GM12878 (cell line): ENCODE measurements at regions not wholly inside any gene's neighbourhood (a gene's known extent, or its start where the extent isn't known, plus 50 kb on each side); places are given as distances from the start of the nearest gene placed in this dataset.

Experiments
- ATAC-seq: fragments of 200-7000 bp; cut with Tn5 transposase; 3 replicates; pipeline ENCODE4 v1.9.1; 2020; ENCODE audit warnings: mild to moderate bottlenecking, moderate library complexity
- BruUV-seq: library from RNA; stranded (reverse); fragments of 400-500 nt; replicated peaks from 2 replicates; lab custom pipeline; 2021; lab: Mats Ljungman, UMichigan
- CTCF ChIA-PET: fragments of 300-600 bp; sonication (Branson Sonifier 250); formaldehyde crosslinking; extraction: SDS; loops from one replicate; lab custom pipeline; 2021; ENCODE audit warnings: inconsistent platforms; lab: Yijun Ruan, JAX
- POLR2A ChIA-PET: fragments of 350-600 bp; formaldehyde crosslinking; extraction: SDS; loops from one replicate; lab custom pipeline; 2021; ENCODE audit warnings: inconsistent platforms; lab: Charles Lee
- RAD21 ChIA-PET: fragments of 300-600 bp; sonication (Branson Sonifier 250); formaldehyde crosslinking; loops from one replicate; lab custom pipeline; 2023; ENCODE audit warnings: antibody characterized with exemption; ENCODE audit not compliant: unreplicated experiment; lab: Charles Lee
- SMC1A ChIA-PET: fragments of 300-600 bp; sonication (Branson Sonifier 250); formaldehyde crosslinking; loops from one replicate; lab custom pipeline; 2023; ENCODE audit not compliant: unreplicated experiment, uncharacterized antibody; lab: Charles Lee
- DNase-seq: peaks from one replicate; pipeline ENCODE4 v3.0.0-alpha.2; 2011; ENCODE audit warnings: low read depth, low spot score
- FAIRE-seq: peaks from 3 replicates; lab custom pipeline; 2011; peaks lifted over from hg19 to GRCh38; lab: Jason Lieb, UNC
- H2AFZ ChIP-seq: 2 replicates; pipeline ENCODE4 v1.6.0; 2011; ENCODE audit warnings: low read depth, low read length, control low read depth; ENCODE audit not compliant: control insufficient read depth
- H3K27ac ChIP-seq: 2 replicates; pipeline ENCODE4 v1.5.1; 2011; ENCODE audit warnings: control low read depth; ENCODE audit not compliant: control insufficient read depth, insufficient read depth
- H3K27me3 ChIP-seq, 2 experiments: replicated peaks in 1 of 2; 2 replicates each; pipeline versions ENCODE4 v1.6.0 to v1.6.1; 2011; ENCODE audit warnings: low read length in 1 of 2; ENCODE audit not compliant: control insufficient read depth in 2 of 2, insufficient read depth in 2 of 2
- H3K36me3 ChIP-seq, 2 experiments: 2 replicates each; pipeline ENCODE4 v1.5.1; 2011; ENCODE audit warnings: low read length in 1 of 2; ENCODE audit not compliant: control insufficient read depth in 2 of 2, insufficient read depth in 2 of 2
- H3K4me1 ChIP-seq: 2 replicates; pipeline ENCODE4 v1.6.1; 2011; ENCODE audit warnings: mild to moderate bottlenecking, low read length, moderate library complexity, mixed read lengths; ENCODE audit not compliant: control insufficient read depth, insufficient read depth
- H3K4me2 ChIP-seq: 2 replicates; pipeline ENCODE4 v1.6.0; 2011; ENCODE audit warnings: control low read depth; ENCODE audit not compliant: control insufficient read depth, insufficient read depth
- H3K4me3 ChIP-seq: fragments of 200-600 bp; sonication (generic); 2 replicates; pipeline ENCODE4 v1.5.1; 2016
- H3K79me2 ChIP-seq: 2 replicates; pipeline ENCODE4 v1.6.0; 2011; ENCODE audit warnings: low read length; ENCODE audit not compliant: control insufficient read depth, insufficient read depth
- H3K9ac ChIP-seq: 2 replicates; pipeline ENCODE4 v1.8.0; 2011; ENCODE audit warnings: low read length, control low read depth, mixed read lengths; ENCODE audit not compliant: control insufficient read depth, insufficient read depth
- H3K9me3 ChIP-seq: replicated peaks from 3 replicates; pipeline ENCODE4 v1.5.1; 2011; ENCODE audit warnings: mild to moderate bottlenecking, low read length; ENCODE audit not compliant: control insufficient read depth, insufficient read depth
- H4K20me1 ChIP-seq: 2 replicates; pipeline ENCODE4 v1.6.0; 2011; ENCODE audit not compliant: control insufficient read depth, insufficient read depth
- CHD2 ChIP-seq: IDR thresholded peaks from 2 replicates; pipeline ENCODE4 v1.6.1; 2011; ENCODE audit warnings: low read depth, low read length, improper control_type of control experiment, borderline replicate concordance
- CREM ChIP-seq: IDR thresholded peaks from 2 replicates; pipeline ENCODE4 v1.6.1; 2014; ENCODE audit warnings: antibody characterized with exemption, low read depth
- ESRRA ChIP-seq: IDR thresholded peaks from 2 replicates; pipeline ENCODE4 v1.6.1; 2012; ENCODE audit warnings: mild to moderate bottlenecking, low read length, improper control_type of control experiment
- JUND ChIP-seq: IDR thresholded peaks from 2 replicates; pipeline ENCODE4 v1.6.1; 2012; ENCODE audit warnings: low read depth, mild to moderate bottlenecking, low read length, improper control_type of control experiment, moderate library complexity
- MYB ChIP-seq: fragments of 150-350 bp; IDR thresholded peaks from 2 replicates; pipeline ENCODE4 v1.6.1; 2014; ENCODE audit warnings: mild to moderate bottlenecking, low read depth, low read length, borderline replicate concordance
- NKRF ChIP-seq: fragments of 450-650 bp; conservative IDR thresholded peaks from 2 replicates; pipeline ENCODE4 v1.6.1; 2017; ENCODE audit warnings: mild to moderate bottlenecking, moderate library complexity
- PAX5 ChIP-seq: IDR thresholded peaks from 2 replicates; pipeline ENCODE4 v1.6.1; 2011; ENCODE audit warnings: low read depth, low read length, borderline replicate concordance
- POLR2AphosphoS2 ChIP-seq: IDR thresholded peaks from 2 replicates; pipeline ENCODE4 v1.6.1; 2011; ENCODE audit warnings: low read depth, mild to moderate bottlenecking, low read length, improper control_type of control experiment, moderate library complexity
- RELA ChIP-seq: fragments of 450-650 bp; IDR thresholded peaks from 2 replicates; pipeline ENCODE4 v1.8.0; 2014; ENCODE audit warnings: borderline replicate concordance; ENCODE audit not compliant: partially characterized antibody
- TAF1 ChIP-seq: IDR thresholded peaks from 2 replicates; pipeline ENCODE4 v1.6.1; 2011; ENCODE audit warnings: mild to moderate bottlenecking, low read depth, low read length, borderline replicate concordance
- TBL1XR1 ChIP-seq: IDR thresholded peaks from 2 replicates; pipeline ENCODE4 v1.6.1; 2012; ENCODE audit warnings: low read depth, low read length, improper control_type of control experiment
- WGBS: methylation state at CpG from one replicate; pipeline ENCODE4 v1.1.6; 2016; ENCODE audit warnings: low lambda C conversion rate; ENCODE audit not compliant: insufficient replicate concordance, insufficient coverage; ENCODE audit errors: missing lambda C conversion rate; 5-methylcytosine and 5-hydroxymethylcytosine counted together
- in situ Hi-C: fragments of 300-500 bp; cut with MboI; formaldehyde crosslinking; loops from 9 replicates; pipeline ENCODE4 v1.14.3; 2018; ENCODE audit warnings: mixed read lengths
- intact Hi-C: fragments of 100-400 bp; cut with micrococcal nuclease; formaldehyde crosslinking; loops from one replicate; pipeline ENCODE4 v1.14.2; 2022; ENCODE audit not compliant: unreplicated experiment
- TF ChIP-seq, protein P1 (sequence below): fragments of 450-650 bp; IDR thresholded peaks from 2 replicates; pipeline ENCODE4 v1.6.1; 2017; ENCODE audit warnings: mild to moderate bottlenecking
- TF ChIP-seq, protein P2 (sequence below): IDR thresholded peaks from 2 replicates; pipeline ENCODE4 v1.6.1; 2011; ENCODE audit warnings: borderline replicate concordance, low read depth, mild to moderate bottlenecking, moderate library complexity, low read length; ENCODE audit not compliant: insufficient read depth, poor library complexity, severe bottlenecking
- TF ChIP-seq, protein P3 (sequence below): IDR thresholded peaks from 2 replicates; pipeline ENCODE4 v1.6.1; 2012; ENCODE audit warnings: mild to moderate bottlenecking, low read depth, low read length
- TF ChIP-seq, protein P4 (sequence below): IDR thresholded peaks from 2 replicates; pipeline ENCODE4 v1.6.1; 2012; ENCODE audit warnings: low read depth, low read length, improper control_type of control experiment

- Histone ChIP-seq H3K4me3 (no peak overlapping the region), H3K4me2 (no peak overlapping the region), H3K9ac (no peak overlapping the region), H2AFZ (no peak overlapping the region), H3K27ac (no peak overlapping the region), H3K36me3 (no peaks in the 10 kb centered on the region), H3K4me1 (no peaks in the 10 kb centered on the region), H3K9me3 (no peaks in the 10 kb centered on the region), H3K27me3 (no peaks in the 10 kb centered on the region), H4K20me1 (no peaks in the 10 kb centered on the region), H3K79me2 (no peaks in the 10 kb centered on the region)
- CTCF ChIA-PET, result no interaction called here
- SMC1A ChIA-PET, result interaction anchor here (1.0 kb wide), 1 partner anchor 17 kb away, joined by 5 read pairs; no protein-coding TSS in a partner anchor
- POLR2A ChIA-PET, result no interaction called here
- intact Hi-C loops (no loop called here), in situ Hi-C loops (no loop called here)
- RAD21 ChIA-PET, result no interaction called here
- no peak for FAIRE-seq
- DNase-seq, result no peak
- BruUV-seq, result no TSS peak
- WGBS, result 5% methylated on average over 2 of the region's 2 CpGs
- ATAC-seq, result no peak
- no peak for TF ChIP-seq CHD2
- no peak for TF ChIP-seq CREM
- TF ChIP-seq RELA, result no peak
- TF ChIP-seq PAX5, result no peak
- TF ChIP-seq NKRF, result no peak
- TF ChIP-seq, protein P1, sequence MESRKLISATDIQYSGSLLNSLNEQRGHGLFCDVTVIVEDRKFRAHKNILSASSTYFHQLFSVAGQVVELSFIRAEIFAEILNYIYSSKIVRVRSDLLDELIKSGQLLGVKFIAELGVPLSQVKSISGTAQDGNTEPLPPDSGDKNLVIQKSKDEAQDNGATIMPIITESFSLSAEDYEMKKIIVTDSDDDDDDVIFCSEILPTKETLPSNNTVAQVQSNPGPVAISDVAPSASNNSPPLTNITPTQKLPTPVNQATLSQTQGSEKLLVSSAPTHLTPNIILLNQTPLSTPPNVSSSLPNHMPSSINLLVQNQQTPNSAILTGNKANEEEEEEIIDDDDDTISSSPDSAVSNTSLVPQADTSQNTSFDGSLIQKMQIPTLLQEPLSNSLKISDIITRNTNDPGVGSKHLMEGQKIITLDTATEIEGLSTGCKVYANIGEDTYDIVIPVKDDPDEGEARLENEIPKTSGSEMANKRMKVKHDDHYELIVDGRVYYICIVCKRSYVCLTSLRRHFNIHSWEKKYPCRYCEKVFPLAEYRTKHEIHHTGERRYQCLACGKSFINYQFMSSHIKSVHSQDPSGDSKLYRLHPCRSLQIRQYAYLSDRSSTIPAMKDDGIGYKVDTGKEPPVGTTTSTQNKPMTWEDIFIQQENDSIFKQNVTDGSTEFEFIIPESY, result no peak
- TF ChIP-seq, protein P2, sequence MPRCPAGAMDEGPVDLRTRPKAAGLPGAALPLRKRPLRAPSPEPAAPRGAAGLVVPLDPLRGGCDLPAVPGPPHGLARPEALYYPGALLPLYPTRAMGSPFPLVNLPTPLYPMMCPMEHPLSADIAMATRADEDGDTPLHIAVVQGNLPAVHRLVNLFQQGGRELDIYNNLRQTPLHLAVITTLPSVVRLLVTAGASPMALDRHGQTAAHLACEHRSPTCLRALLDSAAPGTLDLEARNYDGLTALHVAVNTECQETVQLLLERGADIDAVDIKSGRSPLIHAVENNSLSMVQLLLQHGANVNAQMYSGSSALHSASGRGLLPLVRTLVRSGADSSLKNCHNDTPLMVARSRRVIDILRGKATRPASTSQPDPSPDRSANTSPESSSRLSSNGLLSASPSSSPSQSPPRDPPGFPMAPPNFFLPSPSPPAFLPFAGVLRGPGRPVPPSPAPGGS, result no peak
- TF ChIP-seq, protein P3, sequence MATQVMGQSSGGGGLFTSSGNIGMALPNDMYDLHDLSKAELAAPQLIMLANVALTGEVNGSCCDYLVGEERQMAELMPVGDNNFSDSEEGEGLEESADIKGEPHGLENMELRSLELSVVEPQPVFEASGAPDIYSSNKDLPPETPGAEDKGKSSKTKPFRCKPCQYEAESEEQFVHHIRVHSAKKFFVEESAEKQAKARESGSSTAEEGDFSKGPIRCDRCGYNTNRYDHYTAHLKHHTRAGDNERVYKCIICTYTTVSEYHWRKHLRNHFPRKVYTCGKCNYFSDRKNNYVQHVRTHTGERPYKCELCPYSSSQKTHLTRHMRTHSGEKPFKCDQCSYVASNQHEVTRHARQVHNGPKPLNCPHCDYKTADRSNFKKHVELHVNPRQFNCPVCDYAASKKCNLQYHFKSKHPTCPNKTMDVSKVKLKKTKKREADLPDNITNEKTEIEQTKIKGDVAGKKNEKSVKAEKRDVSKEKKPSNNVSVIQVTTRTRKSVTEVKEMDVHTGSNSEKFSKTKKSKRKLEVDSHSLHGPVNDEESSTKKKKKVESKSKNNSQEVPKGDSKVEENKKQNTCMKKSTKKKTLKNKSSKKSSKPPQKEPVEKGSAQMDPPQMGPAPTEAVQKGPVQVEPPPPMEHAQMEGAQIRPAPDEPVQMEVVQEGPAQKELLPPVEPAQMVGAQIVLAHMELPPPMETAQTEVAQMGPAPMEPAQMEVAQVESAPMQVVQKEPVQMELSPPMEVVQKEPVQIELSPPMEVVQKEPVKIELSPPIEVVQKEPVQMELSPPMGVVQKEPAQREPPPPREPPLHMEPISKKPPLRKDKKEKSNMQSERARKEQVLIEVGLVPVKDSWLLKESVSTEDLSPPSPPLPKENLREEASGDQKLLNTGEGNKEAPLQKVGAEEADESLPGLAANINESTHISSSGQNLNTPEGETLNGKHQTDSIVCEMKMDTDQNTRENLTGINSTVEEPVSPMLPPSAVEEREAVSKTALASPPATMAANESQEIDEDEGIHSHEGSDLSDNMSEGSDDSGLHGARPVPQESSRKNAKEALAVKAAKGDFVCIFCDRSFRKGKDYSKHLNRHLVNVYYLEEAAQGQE, result no peak
- no peak for TF ChIP-seq TAF1
- no peak for TF ChIP-seq MYB
- no peak for TF ChIP-seq TBL1XR1
- TF ChIP-seq, protein P4, sequence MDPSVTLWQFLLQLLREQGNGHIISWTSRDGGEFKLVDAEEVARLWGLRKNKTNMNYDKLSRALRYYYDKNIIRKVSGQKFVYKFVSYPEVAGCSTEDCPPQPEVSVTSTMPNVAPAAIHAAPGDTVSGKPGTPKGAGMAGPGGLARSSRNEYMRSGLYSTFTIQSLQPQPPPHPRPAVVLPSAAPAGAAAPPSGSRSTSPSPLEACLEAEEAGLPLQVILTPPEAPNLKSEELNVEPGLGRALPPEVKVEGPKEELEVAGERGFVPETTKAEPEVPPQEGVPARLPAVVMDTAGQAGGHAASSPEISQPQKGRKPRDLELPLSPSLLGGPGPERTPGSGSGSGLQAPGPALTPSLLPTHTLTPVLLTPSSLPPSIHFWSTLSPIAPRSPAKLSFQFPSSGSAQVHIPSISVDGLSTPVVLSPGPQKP, result no peak
- no peak for TF ChIP-seq JUND
- no peak for TF ChIP-seq POLR2AphosphoS2
- no peak for TF ChIP-seq ESRRA
These were observed 630.5 kb upstream of the USP15 start for GRCh38 chr12:61629702-61630101.
